Fibroblast of villous mesenchyme (primary cell): ENCODE measurements at regions not wholly inside any gene's neighbourhood (a gene's known extent, or its start where the extent isn't known, plus 50 kb on each side); places are given as distances from the start of the nearest gene placed in this dataset.

Experiments
- DNase-seq: peaks from one replicate; pipeline ENCODE4 v3.0.0-alpha.2; 2010; ENCODE audit warnings: low read depth
- H3K4me3 ChIP-seq: 2 replicates; pipeline ENCODE4 v1.5.1; 2011; ENCODE audit warnings: low read depth, mild to moderate bottlenecking, low read length
- CTCF ChIP-seq: IDR thresholded peaks from 2 replicates; pipeline ENCODE4 v1.5.1; 2012; ENCODE audit warnings: low read depth, mild to moderate bottlenecking, low read length; ENCODE audit not compliant: insufficient read depth
- small RNA-seq: library from RNA; depleted of rRNA; stranded (forward); fragments of <200 nt; gene quantifications from one replicate; pipeline ENCODE3, GENCODE V24; 2012

- no peak overlapping the region for H3K4me3 ChIP-seq
- DNase-seq: no peak
- no peak for TF ChIP-seq CTCF
Observed at GRCh38 chr7:26102176-26102575, 49.8 kb upstream of the NFE2L3 start.

Small RNA genes in the stretch of these regions (small RNA-seq; reads per million reads assigned to genes)
- 53.4 reads per million, percentile 96 among the genes with 10 or more reads in this experiment for gene MIR148A
